Stimulated activated effector memory CD8-positive, alpha-beta T cell treated with anti-CD3 and anti-CD28 coated beads, Interleukin-12 subunit alpha, Interleukin-12 subunit beta, amount 100 ng/mL, for 72 hours (primary cell): ENCODE measurements at regions not wholly inside any gene's neighbourhood (a gene's known extent, or its start where the extent isn't known, plus 50 kb on each side); places are given as distances from the start of the nearest gene placed in this dataset.

Source experiments
- ATAC-seq: fragments of 150-1000 bp; cut with Tn5 transposase; 2 replicates; pipeline ENCODE4 v1.10.0; 2021
- DNase-seq, 2 donors: peaks; one replicate each; pipeline ENCODE4 v3.0.0; 2021 to 2022; ENCODE audit warnings: low spot score in 2 of 2
- H3K27ac Mint-ChIP-seq: one replicate; pipeline ENCODE4 v1.8.0; 2022; ENCODE audit warnings: mild to moderate bottlenecking, mixed read lengths
- H3K36me3 Mint-ChIP-seq: one replicate; pipeline ENCODE4 v1.8.0; 2022; ENCODE audit warnings: mild to moderate bottlenecking, mixed read lengths
- H3K4me1 Mint-ChIP-seq: one replicate; pipeline ENCODE4 v1.8.0; 2022; ENCODE audit warnings: mixed read lengths
- H3K4me3 Mint-ChIP-seq: one replicate; pipeline ENCODE4 v1.8.0; 2022; ENCODE audit warnings: mild to moderate bottlenecking, mixed read lengths
- H3K9me3 Mint-ChIP-seq: one replicate; pipeline ENCODE4 v1.8.0; 2022; ENCODE audit warnings: mixed read lengths

- H3K4me1 Mint-ChIP-seq, result no peaks in the 10 kb centered on the region
- no peak for ATAC-seq
- H3K36me3 Mint-ChIP-seq, result no peaks in the 10 kb centered on the region
- DNase-seq, result no peak
- H3K9me3 Mint-ChIP-seq, result peaks cover 4% of the 10 kb centered on the region
- no peak overlapping the region for H3K27ac Mint-ChIP-seq
- no peak overlapping the region for H3K4me3 Mint-ChIP-seq
These were observed 606.6 kb upstream of the CADM1 start for GRCh38 chr11:116110802-116111201.

- DNase-seq, result no peak
- Mint-ChIP-seq H3K9me3 (peaks cover 4% of the 10 kb centered on the region), H3K4me3 (no peak overlapping the region), H3K27ac (no peak overlapping the region), H3K4me1 (no peaks in the 10 kb centered on the region), H3K36me3 (no peaks in the 10 kb centered on the region)
- ATAC-seq, result no peak
These were observed 606.1 kb upstream of the CADM1 start for GRCh38 chr11:116110356-116110755.

GRCh38 chr11:116109228-116109627 is 605.0 kb upstream of the CADM1 start:
- Mint-ChIP-seq H3K4me3 (no peak overlapping the region), H3K36me3 (no peaks in the 10 kb centered on the region), H3K4me1 (no peaks in the 10 kb centered on the region), H3K27ac (no peak overlapping the region), H3K9me3 (peaks cover 4% of the 10 kb centered on the region)
- no peak for ATAC-seq
- DNase-seq, result no peak

GRCh38 chr11:116108161-116108560 is 603.9 kb upstream of the CADM1 start:
- DNase-seq, result no peak
- Mint-ChIP-seq H3K27ac (no peak overlapping the region), H3K9me3 (no peaks in the 10 kb centered on the region), H3K36me3 (no peaks in the 10 kb centered on the region), H3K4me1 (no peaks in the 10 kb centered on the region), H3K4me3 (no peak overlapping the region)
- no peak for ATAC-seq

- Mint-ChIP-seq H3K27ac (no peak overlapping the region), H3K4me3 (no peak overlapping the region)
These were observed 603.0 kb upstream of the CADM1 start for GRCh38 chr11:116107229-116107628.

GRCh38 chr11:116104498-116105174 is 600.4 kb upstream of the CADM1 start:
- Mint-ChIP-seq H3K9me3 (no peaks in the 10 kb centered on the region), H3K4me3 (no peak overlapping the region), H3K36me3 (no peaks in the 10 kb centered on the region), H3K27ac (no peak overlapping the region), H3K4me1 (no peaks in the 10 kb centered on the region)
- ATAC-seq (no peak), DNase-seq (no peak)

More at GRCh38 chr11:116107229-116107628, 603.0 kb upstream of the CADM1 start:
- no peak for DNase-seq
- H3K36me3 Mint-ChIP-seq, result no peaks in the 10 kb centered on the region
- ATAC-seq, result no peak
- H3K4me1 Mint-ChIP-seq, result no peaks in the 10 kb centered on the region
- no peaks in the 10 kb centered on the region for H3K9me3 Mint-ChIP-seq

GRCh38 chr11:116101902-116102301 is 597.7 kb upstream of the CADM1 start:
- ATAC-seq (no peak), DNase-seq (no peak)
- no peak overlapping the region for H3K27ac Mint-ChIP-seq
- no peaks in the 10 kb centered on the region for H3K9me3 Mint-ChIP-seq
- no peak overlapping the region for H3K4me3 Mint-ChIP-seq
- no peaks in the 10 kb centered on the region for H3K36me3 Mint-ChIP-seq
- no peaks in the 10 kb centered on the region for H3K4me1 Mint-ChIP-seq

GRCh38 chr11:116100016-116100415 is 595.8 kb upstream of the CADM1 start:
- Mint-ChIP-seq H3K9me3 (no peaks in the 10 kb centered on the region), H3K4me1 (no peaks in the 10 kb centered on the region), H3K36me3 (no peaks in the 10 kb centered on the region), H3K27ac (no peak overlapping the region), H3K4me3 (no peak overlapping the region)
- DNase-seq (no peak), ATAC-seq (no peak)

- Mint-ChIP-seq H3K36me3 (no peaks in the 10 kb centered on the region), H3K9me3 (no peaks in the 10 kb centered on the region), H3K4me3 (no peak overlapping the region), H3K4me1 (no peaks in the 10 kb centered on the region), H3K27ac (no peak overlapping the region)
- ATAC-seq (no peak), DNase-seq (no peak)
These were observed 595.3 kb upstream of the CADM1 start for GRCh38 chr11:116099541-116099940.

GRCh38 chr11:116096272-116096995 is 592.2 kb upstream of the CADM1 start:
- Mint-ChIP-seq H3K4me1 (no peaks in the 10 kb centered on the region), H3K27ac (no peak overlapping the region), H3K9me3 (no peaks in the 10 kb centered on the region), H3K4me3 (no peak overlapping the region), H3K36me3 (no peaks in the 10 kb centered on the region)
- DNase-seq, result no peak
- ATAC-seq, result no peak

GRCh38 chr11:116093481-116094270 is 589.5 kb upstream of the CADM1 start:
- Mint-ChIP-seq H3K27ac (no peak overlapping the region), H3K36me3 (no peaks in the 10 kb centered on the region), H3K4me3 (no peak overlapping the region), H3K9me3 (no peaks in the 10 kb centered on the region), H3K4me1 (no peaks in the 10 kb centered on the region)
- DNase-seq (no peak), ATAC-seq (no peak)

GRCh38 chr11:116093065-116093464 is 588.9 kb upstream of the CADM1 start:
- Mint-ChIP-seq H3K9me3 (no peaks in the 10 kb centered on the region), H3K27ac (no peak overlapping the region), H3K4me1 (no peaks in the 10 kb centered on the region), H3K4me3 (no peak overlapping the region), H3K36me3 (no peaks in the 10 kb centered on the region)
- ATAC-seq (no peak), DNase-seq (no peak)

GRCh38 chr11:116086426-116086825 is 582.2 kb upstream of the CADM1 start:
- Mint-ChIP-seq H3K27ac (no peak overlapping the region), H3K36me3 (no peaks in the 10 kb centered on the region), H3K4me3 (no peak overlapping the region), H3K9me3 (peaks cover 3% of the 10 kb centered on the region), H3K4me1 (no peaks in the 10 kb centered on the region)
- ATAC-seq (no peak), DNase-seq (no peak)

- DNase-seq, result no peak
- H3K9me3 Mint-ChIP-seq, result peaks cover 3% of the 10 kb centered on the region
- no peak overlapping the region for H3K4me3 Mint-ChIP-seq
- no peaks in the 10 kb centered on the region for H3K4me1 Mint-ChIP-seq
- H3K27ac Mint-ChIP-seq, result no peak overlapping the region
- no peak for ATAC-seq
- no peaks in the 10 kb centered on the region for H3K36me3 Mint-ChIP-seq
These were observed 580.9 kb upstream of the CADM1 start for GRCh38 chr11:116085031-116085635.

- Mint-ChIP-seq H3K4me3 (no peak overlapping the region), H3K27ac (no peak overlapping the region), H3K4me1 (no peaks in the 10 kb centered on the region), H3K36me3 (no peaks in the 10 kb centered on the region), H3K9me3 (peaks cover 5% of the 10 kb centered on the region)
- ATAC-seq (no peak), DNase-seq (no peak)
These were observed 580.3 kb upstream of the CADM1 start for GRCh38 chr11:116084511-116084910.
